ENCODE measurements at regions not wholly inside any gene's neighbourhood (a gene's known extent, or its start where the extent isn't known, plus 50 kb on each side); places are given as distances from the start of the nearest gene placed in this dataset.

GRCh38 chr5:116853992-116854391 is 279.4 kb upstream of the SEMA6A start:
- in situ Hi-C loops (cut with HindIII; ENCODE audit: low sequenced_read_pairs): no loop called here

GRCh38 chr5:116848954-116849581 is 274.4 kb upstream of the SEMA6A start:
- in situ Hi-C loops (cut with HindIII; ENCODE audit: low sequenced_read_pairs): no loop called here

GRCh38 chr5:116847960-116848359 is 273.3 kb upstream of the SEMA6A start:
- in situ Hi-C loops (cut with HindIII; ENCODE audit: low sequenced_read_pairs): no loop called here

GRCh38 chr5:116844015-116844414 is 269.4 kb upstream of the SEMA6A start:
- in situ Hi-C loops (cut with HindIII; ENCODE audit: low sequenced_read_pairs): no loop called here

GRCh38 chr5:116842514-116842961 is 267.9 kb upstream of the SEMA6A start:
- in situ Hi-C loops (cut with HindIII; ENCODE audit: low sequenced_read_pairs): no loop called here

GRCh38 chr5:116841734-116842133 is 267.1 kb upstream of the SEMA6A start:
- in situ Hi-C loops (cut with HindIII; ENCODE audit: low sequenced_read_pairs): no loop called here

GRCh38 chr5:116838011-116838536 is 263.5 kb upstream of the SEMA6A start:
- in situ Hi-C loops (cut with HindIII; ENCODE audit: low sequenced_read_pairs): no loop called here

GRCh38 chr5:116834796-116835515 is 260.3 kb upstream of the SEMA6A start:
- in situ Hi-C loops (cut with HindIII; ENCODE audit: low sequenced_read_pairs): no loop called here

- in situ Hi-C loops (cut with HindIII; ENCODE audit: low sequenced_read_pairs): no loop called here
Measured at GRCh38 chr5:116830079-116830478, 255.5 kb upstream of the SEMA6A start.

GRCh38 chr5:116827078-116827477 is 252.5 kb upstream of the SEMA6A start:
- in situ Hi-C loops (cut with HindIII; ENCODE audit: low sequenced_read_pairs): no loop called here

- in situ Hi-C loops (cut with HindIII; ENCODE audit: low sequenced_read_pairs): no loop called here
Measured at GRCh38 chr5:116825486-116825885, 250.9 kb upstream of the SEMA6A start.

- in situ Hi-C loops (cut with HindIII; ENCODE audit: low sequenced_read_pairs): no loop called here
Measured at GRCh38 chr5:116824751-116825438, 250.3 kb upstream of the SEMA6A start.

GRCh38 chr5:116814626-116815385 is 240.2 kb upstream of the SEMA6A start:
- in situ Hi-C loops (cut with HindIII; ENCODE audit: low sequenced_read_pairs): no loop called here

GRCh38 chr5:116813906-116814305 is 239.3 kb upstream of the SEMA6A start:
- in situ Hi-C loops (cut with HindIII; ENCODE audit: low sequenced_read_pairs): no loop called here

- in situ Hi-C loops (cut with HindIII; ENCODE audit: low sequenced_read_pairs): no loop called here
Measured at GRCh38 chr5:116813356-116813755, 238.7 kb upstream of the SEMA6A start.

- in situ Hi-C loops (cut with HindIII; ENCODE audit: low sequenced_read_pairs): no loop called here
Measured at GRCh38 chr5:116810951-116811350, 236.3 kb upstream of the SEMA6A start.

GRCh38 chr5:116806836-116807235 is 232.2 kb upstream of the SEMA6A start:
- in situ Hi-C loops (cut with HindIII; ENCODE audit: low sequenced_read_pairs): no loop called here

- in situ Hi-C loops (cut with HindIII; ENCODE audit: low sequenced_read_pairs): no loop called here
Measured at GRCh38 chr5:116799401-116799800, 224.8 kb upstream of the SEMA6A start.

GRCh38 chr5:116795189-116795588 is 220.6 kb upstream of the SEMA6A start:
- in situ Hi-C loops (cut with HindIII; ENCODE audit: low sequenced_read_pairs): no loop called here

- in situ Hi-C loops (cut with HindIII; ENCODE audit: low sequenced_read_pairs): no loop called here
Measured at GRCh38 chr5:116789522-116789921, 214.9 kb upstream of the SEMA6A start.

- in situ Hi-C loops (cut with HindIII; ENCODE audit: low sequenced_read_pairs): no loop called here
Measured at GRCh38 chr5:116788851-116789403, 214.3 kb upstream of the SEMA6A start.

Measured in endothelial cell of hepatic sinusoid (primary cell).